ENCODE measurements at regions not wholly inside any gene's neighbourhood (a gene's known extent, or its start where the extent isn't known, plus 50 kb on each side); places are given as distances from the start of the nearest gene placed in this dataset.
"Not testable (repeated sequence)": the region's sequence is repeated elsewhere in the genome, so short reads cannot be mapped to it uniquely, and the experiment has no call there.

DNA sequence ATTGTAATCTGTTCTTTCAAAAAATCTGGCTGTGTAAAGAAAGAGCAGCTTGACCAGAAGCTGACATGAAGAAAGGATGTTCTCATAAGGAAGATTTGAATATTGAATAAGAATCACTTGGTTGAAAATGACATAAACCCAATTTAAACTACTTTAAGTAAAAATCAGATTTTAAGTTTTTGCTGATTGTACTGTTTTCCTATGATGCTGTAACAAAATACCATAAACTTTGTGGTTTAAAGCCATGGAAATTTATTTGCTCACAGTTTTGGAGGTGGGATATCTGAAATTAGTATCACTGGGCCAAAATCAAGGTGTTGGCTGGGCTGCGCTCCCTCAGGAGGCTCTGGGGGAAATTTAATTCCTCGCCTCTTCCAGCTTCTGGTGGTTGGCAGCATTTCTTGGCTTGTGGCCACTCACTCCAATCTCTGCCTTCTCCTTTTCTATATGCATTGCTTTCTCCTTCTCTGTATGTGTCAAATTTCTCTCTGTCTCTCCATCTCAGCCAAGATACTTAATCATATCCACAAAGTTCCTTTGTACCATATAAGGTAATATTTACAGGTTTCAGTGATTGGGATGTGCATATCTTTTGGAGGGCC, 141.2 kb upstream of the ZFP64 start:
- ATAC-seq (ENCODE audit: poor library complexity) (no peak), DNase-seq (no peak)
- intact Hi-C loops (cut with DNase I), result no loop called here

DNA sequence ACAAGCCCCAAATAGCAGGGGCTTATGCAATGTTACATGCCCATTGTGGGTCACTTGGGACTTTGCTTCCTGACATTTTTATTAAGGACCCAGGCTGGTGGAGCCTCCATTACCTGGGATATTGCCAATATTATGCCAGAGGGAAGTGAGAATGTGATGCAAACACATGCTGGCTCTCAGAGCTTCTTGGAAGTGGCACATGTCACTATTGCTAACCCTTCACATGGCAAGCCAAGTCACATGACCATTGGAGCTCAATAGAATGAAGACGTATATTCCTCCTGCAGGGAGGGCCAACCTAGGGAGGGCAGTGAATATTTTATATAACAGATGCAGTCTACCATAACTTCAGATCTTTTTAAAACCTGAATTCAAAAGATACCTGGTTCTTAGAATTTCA, 140.7 kb upstream of the ZFP64 start:
- intact Hi-C loops (cut with DNase I), result no loop called here
- DNase-seq, result no peak
- no peak for ATAC-seq (ENCODE audit: poor library complexity)

DNA sequence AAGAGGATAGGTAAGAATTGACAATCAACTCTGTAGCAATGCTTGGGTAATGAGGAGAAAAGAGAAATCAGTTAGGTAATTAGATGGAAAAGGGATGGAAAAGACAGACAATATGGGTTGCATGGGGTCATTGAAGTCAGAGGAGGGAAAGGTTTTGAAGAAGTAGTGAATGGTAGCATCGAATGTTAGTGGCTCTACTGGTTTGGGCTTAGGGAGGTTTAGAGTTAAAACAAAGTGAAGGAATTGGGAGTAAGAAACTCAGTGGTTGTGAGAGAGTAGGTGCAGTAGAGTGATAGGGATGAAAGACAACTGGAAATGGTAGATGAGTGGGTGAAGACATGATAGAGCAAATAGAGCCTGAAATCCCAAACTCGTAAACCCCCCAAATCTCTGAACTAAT, 140.1 kb upstream of the ZFP64 start:
- no peak for ATAC-seq (ENCODE audit: poor library complexity)
- intact Hi-C loops (cut with DNase I), result no loop called here
- DNase-seq, result no peak

DNA sequence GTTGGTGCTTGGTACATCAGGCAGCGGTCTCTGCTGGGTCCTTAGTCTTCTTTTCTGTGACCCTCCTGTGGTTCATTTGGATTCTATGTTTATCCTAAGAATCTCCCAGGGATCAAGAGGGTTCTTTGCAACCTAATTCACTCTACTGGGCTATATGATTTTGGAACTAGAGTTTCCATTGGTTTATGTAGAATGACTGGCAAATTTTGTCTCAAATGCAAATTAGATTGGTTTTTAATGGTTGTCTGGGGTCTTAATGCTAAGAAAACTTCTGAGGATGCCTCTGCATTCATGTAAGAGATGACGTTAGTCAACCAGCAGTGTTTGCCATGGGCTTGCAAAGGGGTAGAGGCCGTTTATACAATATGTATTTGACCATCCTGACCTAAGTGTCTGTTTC, 129.8 kb upstream of the ZFP64 start:
- intact Hi-C loops (cut with DNase I), result no loop called here
- ATAC-seq (ENCODE audit: poor library complexity) (no peak), DNase-seq (no peak)

DNA sequence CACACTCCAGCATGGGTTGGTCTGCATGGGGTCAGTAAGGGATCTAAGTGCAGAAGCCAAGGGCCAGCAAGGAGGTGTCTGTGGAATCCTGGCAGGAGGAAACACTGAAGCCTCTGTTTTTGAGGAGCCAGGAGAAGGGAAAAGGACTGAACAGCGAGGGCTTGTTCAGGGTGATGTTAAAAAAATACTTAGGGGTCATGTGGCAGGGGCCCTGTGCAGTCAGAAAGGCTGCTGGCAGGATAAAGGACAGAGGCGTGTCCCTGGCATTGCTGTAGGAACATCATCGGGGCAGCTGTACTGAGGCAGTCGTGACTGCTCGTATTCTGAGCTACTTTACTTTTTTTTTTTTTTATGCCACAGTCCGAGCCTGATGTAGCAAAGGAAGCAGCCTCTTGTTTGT, 127.1 kb upstream of the ZFP64 start:
- intact Hi-C loops (cut with DNase I), result no loop called here
- no peak for ATAC-seq (ENCODE audit: poor library complexity)
- no peak for DNase-seq

DNA sequence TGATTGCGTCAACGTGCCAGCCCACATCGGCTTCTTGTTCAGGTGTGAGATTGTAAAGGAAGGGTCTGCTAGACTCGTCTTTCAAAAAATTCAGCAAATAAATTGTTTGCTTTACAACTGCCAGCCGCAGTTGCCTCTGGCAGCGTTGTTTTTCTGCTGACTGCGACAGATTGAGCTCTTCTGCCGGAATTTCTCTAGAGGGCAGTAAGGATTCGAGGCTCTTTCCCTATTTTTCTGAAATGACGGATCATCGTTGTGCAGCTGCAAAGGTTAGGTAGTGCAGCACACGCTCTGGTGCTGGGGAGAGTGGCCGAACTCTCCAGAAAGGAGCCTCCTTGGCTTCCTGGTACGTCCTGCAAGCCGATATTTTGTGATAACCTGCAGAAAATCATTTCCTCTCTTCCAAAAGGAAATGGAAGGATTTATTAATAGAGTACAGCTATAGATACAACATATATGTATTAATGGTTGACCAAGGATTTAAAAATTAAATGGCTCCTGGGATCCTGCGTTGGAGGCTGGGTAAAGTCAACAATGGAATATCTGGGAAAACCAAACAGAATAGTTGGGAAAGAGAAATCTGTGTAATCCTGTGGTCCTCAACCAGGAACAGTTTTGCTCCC, 121.9 kb upstream of the ZFP64 start:
- DNase-seq (no peak), ATAC-seq (ENCODE audit: poor library complexity) (no peak)
- intact Hi-C loops (cut with DNase I), result no loop called here

DNA sequence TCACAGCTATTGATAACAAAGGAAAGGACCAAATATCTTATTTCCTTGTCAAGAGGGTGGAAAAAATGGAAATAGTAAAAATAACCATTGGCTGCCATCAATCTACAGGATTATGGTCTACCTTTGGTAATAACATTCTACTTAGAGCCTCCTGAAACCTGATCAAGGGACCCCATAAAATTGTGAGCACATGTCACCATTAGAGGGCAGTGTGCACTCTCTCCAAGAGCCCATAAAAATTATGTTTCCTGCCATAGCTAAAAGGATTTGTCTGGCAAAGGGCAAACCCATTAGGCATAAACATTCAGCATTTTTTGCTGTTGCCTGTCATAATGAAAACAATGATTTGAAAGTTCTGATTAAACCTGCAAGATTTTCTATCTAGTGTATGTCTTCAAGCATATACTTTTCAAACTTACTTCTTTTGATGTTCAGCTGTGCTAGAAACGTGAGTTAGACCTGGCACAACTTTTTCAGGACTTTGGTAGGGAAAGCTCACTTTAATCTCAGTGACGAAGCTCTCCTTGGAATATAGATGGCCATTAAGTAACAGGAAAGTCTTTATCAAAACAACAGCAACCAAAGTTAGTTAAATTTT, 120.7 kb upstream of the ZFP64 start:
- DNase-seq, result no peak
- peak; percentile 73 for ATAC-seq (ENCODE audit: poor library complexity)
- intact Hi-C loops (cut with DNase I), result no loop called here

DNA sequence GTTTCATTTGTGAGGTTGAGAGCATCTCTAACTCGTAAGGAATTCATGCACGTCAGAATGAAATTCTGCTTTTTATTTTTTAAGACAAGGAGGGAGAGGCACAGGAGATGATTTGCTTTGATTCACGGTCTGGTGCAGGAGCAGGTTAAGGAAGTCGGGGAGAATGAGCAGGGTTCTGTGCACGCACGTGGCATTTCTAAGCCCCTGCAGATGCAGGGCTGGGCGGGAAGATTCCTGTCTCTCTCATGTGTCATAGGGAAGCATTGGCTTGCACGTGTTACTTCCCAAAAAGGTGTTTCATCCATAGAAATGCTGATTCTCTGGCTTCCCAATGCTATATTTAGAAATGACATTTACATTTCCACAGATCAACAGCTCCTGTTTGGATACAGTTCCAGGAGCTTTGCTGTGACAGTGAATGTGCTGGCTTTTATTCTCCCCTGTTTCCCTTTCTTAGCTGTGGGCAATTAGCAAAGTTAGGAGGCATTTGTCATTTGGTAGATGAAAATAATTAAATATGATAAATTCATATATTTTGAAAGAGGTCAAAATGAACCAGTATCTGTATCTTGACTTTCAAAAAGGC, 119.7 kb upstream of the ZFP64 start:
- DNase-seq (no peak), ATAC-seq (ENCODE audit: poor library complexity) (peak; percentile 51)
- intact Hi-C loops (cut with DNase I), result no loop called here

DNA sequence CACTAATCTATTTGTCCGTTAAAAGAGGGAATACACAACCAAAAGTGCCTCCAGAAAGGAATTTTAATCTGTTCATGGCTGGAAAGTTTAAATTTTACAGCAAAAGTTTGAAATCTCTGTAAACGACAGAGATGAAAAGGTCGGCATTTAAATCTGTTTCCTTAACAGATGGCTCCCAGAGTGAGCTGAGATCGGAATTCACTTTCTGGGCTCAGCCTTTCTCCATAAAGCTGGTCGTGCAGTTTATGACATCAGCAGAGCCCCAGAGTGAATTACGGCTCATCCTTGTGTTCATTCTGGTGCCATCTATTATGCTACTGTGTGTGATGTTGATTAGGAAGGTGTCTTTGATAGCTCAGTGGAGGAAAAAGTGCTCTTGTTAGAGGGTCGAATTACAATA, 117.6 kb upstream of the ZFP64 start:
- no peak for ATAC-seq (ENCODE audit: poor library complexity)
- intact Hi-C loops (cut with DNase I), result loop anchor here (10.0 kb wide), 1 partner anchor 1236 kb away; no protein-coding TSS in a partner anchor
- no peak for DNase-seq

DNA sequence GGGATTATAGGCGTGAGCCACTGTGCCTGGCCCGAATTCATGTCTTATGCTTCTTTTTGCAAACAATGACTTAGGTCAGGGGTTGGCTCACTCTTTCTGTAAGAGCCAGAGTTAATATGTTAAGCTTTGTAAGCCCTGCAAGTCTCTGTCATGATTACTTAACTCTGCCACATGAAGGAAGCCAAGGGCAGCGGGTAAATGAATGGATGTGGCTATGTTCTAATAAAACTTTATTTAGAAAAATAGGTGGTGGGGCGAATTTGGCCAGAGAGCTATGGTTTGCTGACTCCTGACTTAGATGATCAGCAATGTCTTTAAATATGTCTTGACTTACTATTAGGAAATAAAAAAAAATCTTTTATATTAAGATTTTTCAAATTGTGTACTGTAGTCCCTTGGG, 114.9 kb upstream of the ZFP64 start:
- ATAC-seq (ENCODE audit: poor library complexity) (no peak), DNase-seq (no peak)
- intact Hi-C loops (cut with DNase I), result loop anchor here (10.0 kb wide), 1 partner anchor 1238 kb away; no protein-coding TSS in a partner anchor

DNA sequence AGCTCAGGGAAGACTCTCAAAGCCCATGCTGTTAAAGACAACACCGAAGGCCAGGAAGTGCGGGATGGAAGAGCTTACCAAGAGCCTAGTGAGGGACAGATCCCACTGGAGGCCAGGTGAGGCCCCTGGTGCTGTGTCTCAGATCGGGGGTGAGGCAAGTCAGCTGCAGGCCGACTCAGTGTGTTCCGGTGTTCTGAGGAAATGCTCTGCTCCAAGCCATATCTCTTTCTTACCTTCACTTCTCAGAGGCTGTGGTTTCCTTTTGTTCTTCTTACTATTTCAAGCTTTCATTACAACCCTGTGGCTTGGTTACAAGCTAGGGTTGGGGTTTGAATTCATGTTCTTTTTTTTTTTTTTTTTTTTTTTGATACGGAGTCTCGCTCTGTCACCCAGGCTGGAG, 114.3 kb upstream of the ZFP64 start:
- intact Hi-C loops (cut with DNase I), result loop anchor here (10.0 kb wide), 1 partner anchor 1239 kb away; no protein-coding TSS in a partner anchor
- DNase-seq, result no peak
- ATAC-seq (ENCODE audit: poor library complexity), result no peak

DNA sequence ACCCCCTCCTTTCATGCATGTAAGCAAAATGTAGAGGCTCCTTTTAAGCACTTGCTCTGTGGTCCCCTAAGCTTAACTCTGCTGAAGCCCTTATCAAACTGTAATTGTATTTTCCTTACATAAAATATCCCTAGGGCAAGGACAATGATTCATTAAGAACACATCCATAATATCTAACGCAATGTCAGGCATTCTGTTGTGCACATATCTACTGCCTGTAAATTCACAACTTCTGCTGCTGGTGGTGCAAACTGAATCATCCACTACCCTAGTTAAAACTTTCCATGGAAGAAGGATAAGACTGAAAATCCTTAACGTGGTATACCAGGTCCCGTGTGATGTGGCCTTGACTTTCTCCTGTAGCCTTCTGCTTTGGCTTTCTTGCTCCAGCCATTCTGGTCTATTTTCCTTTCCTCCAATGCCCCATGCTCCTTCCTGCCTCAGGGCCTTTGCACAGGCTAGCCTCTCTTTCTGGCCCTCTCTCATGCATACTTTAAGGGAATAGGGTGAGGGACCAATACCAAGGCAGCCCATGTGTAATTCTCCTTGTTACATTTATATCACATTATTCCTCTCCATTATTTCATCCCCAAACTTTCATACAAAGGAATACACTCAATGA, 113.6 kb upstream of the ZFP64 start:
- ATAC-seq (ENCODE audit: poor library complexity), result no peak
- no peak for DNase-seq
- intact Hi-C loops (cut with DNase I), result loop anchor here (10.0 kb wide), 1 partner anchor 1240 kb away; no protein-coding TSS in a partner anchor

DNA sequence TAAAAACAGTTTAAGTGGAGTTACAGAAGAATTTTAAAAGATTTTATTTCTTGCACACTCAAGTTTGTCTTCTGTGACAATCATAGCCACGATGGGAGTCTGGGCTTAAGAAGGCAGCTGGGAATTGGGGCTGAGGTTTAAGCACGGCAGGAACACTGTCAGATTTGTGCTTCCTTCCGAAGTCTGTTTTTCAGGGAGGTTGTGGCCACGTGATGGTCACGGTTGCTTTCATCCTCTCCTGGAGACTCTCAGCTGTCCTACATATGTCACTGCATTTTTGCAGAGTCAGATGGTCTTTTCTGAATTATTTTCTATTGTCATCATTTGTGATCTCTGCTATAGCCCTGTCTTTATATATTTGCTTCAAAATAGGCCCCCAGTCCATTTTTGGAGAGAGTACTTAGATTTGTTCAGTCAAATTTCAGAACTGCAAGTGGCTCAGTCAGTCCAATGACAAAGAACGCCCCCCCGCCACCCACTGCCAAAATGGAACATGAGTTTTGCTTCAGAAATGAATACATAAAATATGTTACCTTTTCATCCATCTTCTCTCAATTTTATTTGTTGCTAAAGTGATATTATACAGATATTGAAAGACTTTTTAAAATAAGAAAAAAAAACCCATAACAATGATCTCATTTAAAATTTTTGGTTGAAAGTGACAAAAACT, 111.8 kb upstream of the ZFP64 start:
- intact Hi-C loops (cut with DNase I), result loop anchor here (10.0 kb wide), 1 partner anchor 1241 kb away; no protein-coding TSS in a partner anchor
- ATAC-seq (ENCODE audit: poor library complexity) (no peak), DNase-seq (no peak)

DNA sequence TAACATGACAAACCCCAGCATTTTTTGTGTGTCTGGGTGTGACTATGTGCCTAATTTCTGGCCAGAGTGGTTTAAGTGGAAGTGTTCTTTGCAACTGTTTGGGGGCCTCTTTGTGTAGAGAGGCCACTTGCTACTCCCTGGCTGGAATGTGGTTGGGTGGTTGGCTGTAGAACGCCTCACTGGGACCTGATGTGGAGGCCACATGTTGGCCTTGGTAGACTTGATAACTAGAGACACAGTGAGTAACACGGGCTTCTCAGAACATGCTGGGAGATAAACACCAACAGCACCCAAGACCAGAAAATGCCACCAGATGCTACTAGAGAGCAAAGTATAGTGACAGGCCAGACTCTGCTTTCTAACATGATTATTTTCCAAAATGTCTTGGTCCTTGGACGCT, 111.2 kb upstream of the ZFP64 start:
- intact Hi-C loops (cut with DNase I), result loop anchor here (10.0 kb wide), 1 partner anchor 1242 kb away; no protein-coding TSS in a partner anchor
- DNase-seq (no peak), ATAC-seq (ENCODE audit: poor library complexity) (no peak)

DNA sequence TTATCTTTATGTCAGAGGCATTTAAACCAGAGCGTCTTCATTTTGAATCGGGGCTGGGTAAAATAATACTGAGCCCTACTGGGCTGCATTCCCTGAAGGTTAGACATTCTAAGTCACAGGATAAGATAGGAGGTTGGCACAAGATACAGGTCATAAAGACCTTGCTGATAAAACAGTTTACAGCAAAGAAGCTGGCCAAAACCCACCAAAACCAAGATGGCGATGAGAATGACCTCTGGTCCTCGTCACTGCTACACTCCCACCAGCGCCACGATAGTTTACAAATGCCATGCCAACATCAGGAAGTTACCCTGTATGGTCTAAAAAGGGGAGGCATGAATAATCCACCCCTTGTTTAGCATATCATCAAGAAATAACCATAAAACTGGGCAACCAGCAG, 110.5 kb upstream of the ZFP64 start:
- not testable (repeated sequence) for ATAC-seq (ENCODE audit: poor library complexity); DNase-seq
- intact Hi-C loops (cut with DNase I), result loop anchor here (10.0 kb wide), 1 partner anchor 1243 kb away; no protein-coding TSS in a partner anchor

DNA sequence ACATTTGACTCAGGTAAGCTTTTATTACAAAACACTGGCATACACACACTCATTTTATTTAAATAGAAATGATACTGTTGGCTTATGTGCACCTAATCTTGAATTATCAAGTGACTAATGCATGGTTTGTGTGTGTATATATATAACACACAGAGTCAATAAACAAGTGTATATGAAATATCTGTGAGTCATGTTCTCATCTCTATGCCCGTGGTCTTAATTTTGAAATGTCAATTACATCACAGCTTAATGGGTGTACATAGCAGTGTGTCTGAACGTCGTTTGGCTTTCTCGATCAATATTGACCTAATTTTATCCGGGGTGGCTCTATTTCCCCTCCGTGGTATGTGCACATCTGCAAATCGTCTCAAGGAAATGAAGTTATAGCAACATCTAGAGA, 104.0 kb upstream of the ZFP64 start:
- intact Hi-C loops (cut with DNase I), result no loop called here
- ATAC-seq (ENCODE audit: poor library complexity), result no peak
- no peak for DNase-seq

DNA sequence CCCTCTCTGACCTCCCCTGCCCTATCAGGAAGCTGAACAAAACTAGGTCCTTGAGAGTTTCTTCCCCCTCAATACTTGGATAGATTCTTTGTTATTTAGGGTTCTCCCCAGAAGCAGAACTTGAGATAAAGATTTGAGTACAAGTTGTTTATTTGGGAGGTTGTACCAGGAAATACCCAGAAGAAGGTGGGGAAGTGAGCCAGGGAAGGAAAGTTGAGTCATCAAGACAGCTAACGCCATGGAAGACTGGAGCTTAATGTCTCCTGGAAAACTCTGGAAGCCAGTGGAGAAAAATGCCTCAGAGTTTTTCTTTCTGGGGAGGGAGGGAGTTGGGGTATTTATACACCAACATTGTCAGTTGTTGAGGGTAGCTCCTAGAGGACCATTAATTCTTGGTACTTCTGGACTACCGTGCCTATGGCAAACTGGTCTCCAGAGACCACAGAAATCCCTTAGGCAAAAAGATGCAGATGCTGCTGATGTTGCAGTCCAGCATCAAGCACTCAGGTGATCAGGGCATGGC, 102.6 kb upstream of the ZFP64 start:
- intact Hi-C loops (cut with DNase I), result no loop called here
- ATAC-seq (ENCODE audit: poor library complexity), result no peak
- no peak for DNase-seq

DNA sequence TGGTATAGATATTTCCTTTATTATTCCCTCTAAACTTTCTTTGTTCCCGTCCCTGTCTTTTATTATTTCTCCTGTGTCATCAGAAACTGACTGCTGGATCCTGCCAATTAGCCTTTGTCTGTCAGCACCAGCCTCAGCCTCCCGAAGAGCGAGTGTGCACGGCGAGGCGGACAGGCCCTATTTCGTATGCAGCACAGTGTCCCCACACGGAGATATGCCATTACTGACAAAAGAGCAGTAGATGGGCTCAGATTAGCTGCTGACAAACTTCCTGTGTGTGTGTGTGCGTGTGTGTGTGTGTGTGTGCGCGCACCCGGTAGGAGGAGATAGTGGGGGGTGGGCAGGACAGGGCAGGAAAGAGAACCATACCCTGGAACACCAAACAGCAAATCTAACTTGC, 99.5 kb upstream of the ZFP64 start:
- intact Hi-C loops (cut with DNase I), result no loop called here
- DNase-seq (no peak), ATAC-seq (ENCODE audit: poor library complexity) (no peak)

DNA sequence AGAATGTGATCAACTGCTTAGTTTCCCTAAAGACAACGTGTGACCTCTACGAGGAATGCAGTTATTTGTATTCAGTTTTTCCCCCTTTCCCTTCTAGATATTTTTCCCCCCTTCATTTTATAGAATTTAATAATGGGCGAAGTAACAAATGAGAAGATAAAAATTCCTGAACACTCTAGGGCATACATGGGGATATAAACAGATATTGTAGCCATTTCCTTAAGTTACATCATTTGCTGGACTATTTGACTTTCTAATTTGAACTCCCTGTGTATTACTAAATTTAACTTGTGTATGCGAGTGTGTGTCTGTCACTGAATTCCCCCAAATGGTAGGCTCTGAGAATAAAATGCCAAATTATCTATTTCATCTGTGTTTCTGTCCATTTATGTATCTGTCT, 99.0 kb upstream of the ZFP64 start:
- ATAC-seq (ENCODE audit: poor library complexity), result no peak
- no peak for DNase-seq
- intact Hi-C loops (cut with DNase I), result no loop called here
